ENCODE measurements at regions not wholly inside any gene's neighbourhood (a gene's known extent, or its start where the extent isn't known, plus 50 kb on each side); places are given as distances from the start of the nearest gene placed in this dataset.

DNA sequence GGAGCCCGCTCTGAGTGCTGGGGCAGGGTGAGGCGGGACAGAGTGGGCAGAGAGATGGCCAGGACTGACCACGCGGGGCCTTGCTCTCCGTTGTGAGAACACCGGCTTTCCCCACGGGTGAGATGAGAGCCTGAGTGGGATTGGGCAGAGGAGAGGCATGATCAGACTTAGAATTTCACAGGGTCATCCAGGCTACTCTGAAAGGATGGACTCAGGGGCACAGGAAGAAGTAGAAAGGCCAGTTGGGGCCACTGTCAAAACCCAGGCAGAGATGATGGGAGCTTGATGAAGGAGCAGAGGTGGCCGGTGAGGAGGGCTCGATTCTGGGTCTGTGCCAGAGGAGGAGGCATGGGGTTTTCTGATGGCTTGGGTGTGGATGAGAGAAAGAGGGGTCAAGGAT, 63.8 kb upstream of the NUP50 start:
- CTCF ChIA-PET, result interaction anchor here (0.7 to 4.6 kb wide), 7 partner anchors 83 to 405 kb away, joined by 3 to 56 read pairs (median 3); no protein-coding TSS in a partner anchor
- peaks cover 2% of the 10 kb centered on the region for H3K27me3 ChIP-seq (ENCODE audit: control insufficient read depth, insufficient read depth, low read length)
- POLR2A ChIA-PET, result interaction anchor here (0.5 kb wide), 1 partner anchor 110 kb away, joined by 4 read pairs; no protein-coding TSS in a partner anchor
- no peak for DNase-seq (ENCODE audit: low read depth)
- no peaks in the 10 kb centered on the region for H3K36me3 ChIP-seq (ENCODE audit: control insufficient read depth, insufficient read depth, low read length)
- TF ChIP-seq, protein P1, sequence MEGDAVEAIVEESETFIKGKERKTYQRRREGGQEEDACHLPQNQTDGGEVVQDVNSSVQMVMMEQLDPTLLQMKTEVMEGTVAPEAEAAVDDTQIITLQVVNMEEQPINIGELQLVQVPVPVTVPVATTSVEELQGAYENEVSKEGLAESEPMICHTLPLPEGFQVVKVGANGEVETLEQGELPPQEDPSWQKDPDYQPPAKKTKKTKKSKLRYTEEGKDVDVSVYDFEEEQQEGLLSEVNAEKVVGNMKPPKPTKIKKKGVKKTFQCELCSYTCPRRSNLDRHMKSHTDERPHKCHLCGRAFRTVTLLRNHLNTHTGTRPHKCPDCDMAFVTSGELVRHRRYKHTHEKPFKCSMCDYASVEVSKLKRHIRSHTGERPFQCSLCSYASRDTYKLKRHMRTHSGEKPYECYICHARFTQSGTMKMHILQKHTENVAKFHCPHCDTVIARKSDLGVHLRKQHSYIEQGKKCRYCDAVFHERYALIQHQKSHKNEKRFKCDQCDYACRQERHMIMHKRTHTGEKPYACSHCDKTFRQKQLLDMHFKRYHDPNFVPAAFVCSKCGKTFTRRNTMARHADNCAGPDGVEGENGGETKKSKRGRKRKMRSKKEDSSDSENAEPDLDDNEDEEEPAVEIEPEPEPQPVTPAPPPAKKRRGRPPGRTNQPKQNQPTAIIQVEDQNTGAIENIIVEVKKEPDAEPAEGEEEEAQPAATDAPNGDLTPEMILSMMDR (IDR thresholded peaks at IDR 0.05; ENCODE audit: insufficient read depth, low read depth, low read length), result no peak
- no peak overlapping the region for H3K4me3 ChIP-seq (ENCODE audit: low read depth, low read length)

DNA sequence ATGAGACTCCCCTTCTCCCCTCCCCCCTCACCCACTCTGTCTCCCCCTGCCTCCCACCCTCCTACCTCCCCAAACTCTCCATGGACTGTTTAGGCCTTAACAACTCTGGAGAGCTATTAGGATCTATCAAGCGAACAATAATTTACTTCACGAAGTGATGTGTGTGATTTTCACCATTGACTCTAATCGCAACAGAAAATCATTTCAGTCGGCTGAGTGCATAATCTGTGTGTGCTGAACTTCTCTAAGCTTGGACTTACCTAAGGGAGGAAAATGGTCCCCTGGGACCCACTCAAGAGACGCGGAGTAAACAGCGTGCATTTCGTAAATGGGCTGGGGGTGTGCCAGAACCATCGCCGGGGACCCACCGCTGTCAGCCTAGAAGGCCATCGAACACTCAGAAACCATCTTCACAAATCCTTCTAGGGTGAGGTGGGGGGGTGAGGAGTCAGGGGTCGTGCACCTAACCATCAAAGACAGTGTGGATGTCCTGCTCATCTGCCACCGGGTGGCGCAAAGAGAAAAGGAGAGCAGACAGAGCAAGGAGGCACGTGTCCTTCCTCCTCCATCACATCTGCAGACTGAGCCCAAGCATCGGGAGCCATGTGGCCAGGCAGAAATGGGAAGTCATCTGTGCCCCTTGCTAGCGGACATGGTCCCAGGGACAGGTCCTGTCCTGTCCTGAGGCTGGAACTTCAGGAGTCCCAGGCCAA, 62.1 kb upstream of the NUP50 start:
- H3K36me3 ChIP-seq (ENCODE audit: control insufficient read depth, insufficient read depth, low read length), result no peaks in the 10 kb centered on the region
- ChIA-PET POLR2A (no interaction called here), CTCF (interaction anchor here (0.6 to 4.6 kb wide), 21 partner anchors 9 to 476 kb away, joined by 3 to 56 read pairs (median 4); partner anchors contain the start of gene NUP50)
- TF ChIP-seq, protein P1 (IDR thresholded peaks at IDR 0.05; ENCODE audit: insufficient read depth, low read depth, low read length), result peak; percentile 80
- peaks cover 4% of the 10 kb centered on the region for H3K27me3 ChIP-seq (ENCODE audit: control insufficient read depth, insufficient read depth, low read length)
- no peak for DNase-seq (ENCODE audit: low read depth)
- no peak overlapping the region for H3K4me3 ChIP-seq (ENCODE audit: low read depth, low read length)

DNA sequence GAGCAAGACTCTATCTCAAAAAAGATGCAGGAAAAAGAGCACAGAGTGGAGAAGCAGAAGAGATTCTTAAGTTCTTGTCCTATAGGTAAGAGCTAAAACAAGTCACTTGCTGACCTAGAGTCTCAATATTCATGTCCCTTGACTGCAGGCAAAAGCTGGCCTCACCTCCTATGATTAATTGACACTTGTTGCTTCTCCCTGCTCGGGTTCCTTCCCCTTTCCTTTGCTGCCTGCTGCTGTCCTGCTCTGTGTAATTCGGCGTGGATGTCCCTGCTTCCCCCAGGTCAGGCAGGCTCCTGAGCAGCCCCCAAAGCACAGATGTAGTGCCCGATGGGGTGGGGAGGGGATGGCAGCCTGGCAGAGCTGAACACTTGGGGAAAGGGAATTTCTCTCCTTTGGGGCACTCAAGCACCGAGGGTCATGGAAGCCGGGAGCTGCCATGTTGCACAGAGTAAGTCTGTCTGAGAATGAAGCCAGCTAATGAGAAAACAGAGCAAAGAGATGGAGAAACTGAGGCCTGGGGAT, 60.8 kb upstream of the NUP50 start:
- TF ChIP-seq, protein P1 (IDR thresholded peaks at IDR 0.05; ENCODE audit: insufficient read depth, low read depth, low read length), result no peak
- POLR2A ChIA-PET, result no interaction called here
- DNase-seq (ENCODE audit: low read depth), result no peak

DNA sequence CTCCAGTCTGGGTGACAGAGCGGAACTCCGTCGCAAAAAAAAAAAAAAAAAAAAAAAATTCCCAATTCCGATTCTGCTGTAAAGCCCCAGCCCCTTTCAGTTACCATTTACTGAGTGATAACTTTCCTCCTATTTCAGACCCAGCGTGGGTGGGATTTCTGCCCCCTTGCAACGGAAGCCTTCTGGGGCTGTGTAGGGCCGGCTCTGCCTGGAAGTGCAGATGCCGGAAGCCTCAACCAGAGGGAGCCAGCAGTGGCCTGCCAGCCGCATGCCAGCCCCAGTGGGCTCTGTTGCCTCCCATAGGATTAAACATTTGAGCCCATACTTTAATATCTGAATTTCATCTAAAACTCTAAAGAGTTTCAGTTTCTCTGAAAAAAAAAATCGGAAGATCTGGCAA, 60.0 kb upstream of the NUP50 start:
- H3K4me3 ChIP-seq (ENCODE audit: low read depth, low read length), result no peak overlapping the region
- H3K27me3 ChIP-seq (ENCODE audit: control insufficient read depth, insufficient read depth, low read length), result peaks cover 4% of the 10 kb centered on the region
- TF ChIP-seq, protein P1 (IDR thresholded peaks at IDR 0.05; ENCODE audit: insufficient read depth, low read depth, low read length), result peak; percentile 15; the same call in 1 of the 2 replicates
- ChIA-PET POLR2A (no interaction called here), CTCF (interaction anchor here (0.7 to 4.6 kb wide), 5 partner anchors 8 to 338 kb away, joined by 3 to 56 read pairs (median 3); partner anchors contain the start of gene NUP50)
- no peak for DNase-seq (ENCODE audit: low read depth)
- no peaks in the 10 kb centered on the region for H3K36me3 ChIP-seq (ENCODE audit: control insufficient read depth, insufficient read depth, low read length)

More for the DNA sequence above, 60.8 kb upstream of the NUP50 start:
- H3K36me3 ChIP-seq (ENCODE audit: control insufficient read depth, insufficient read depth, low read length), result no peaks in the 10 kb centered on the region
- CTCF ChIA-PET, result interaction anchor here (0.5 to 4.6 kb wide), 10 partner anchors 56 to 339 kb away, joined by 3 to 56 read pairs (median 4); partner anchors contain the start of gene NUP50
- peaks cover 4% of the 10 kb centered on the region for H3K27me3 ChIP-seq (ENCODE audit: control insufficient read depth, insufficient read depth, low read length)
- no peak overlapping the region for H3K4me3 ChIP-seq (ENCODE audit: low read depth, low read length)

DNA sequence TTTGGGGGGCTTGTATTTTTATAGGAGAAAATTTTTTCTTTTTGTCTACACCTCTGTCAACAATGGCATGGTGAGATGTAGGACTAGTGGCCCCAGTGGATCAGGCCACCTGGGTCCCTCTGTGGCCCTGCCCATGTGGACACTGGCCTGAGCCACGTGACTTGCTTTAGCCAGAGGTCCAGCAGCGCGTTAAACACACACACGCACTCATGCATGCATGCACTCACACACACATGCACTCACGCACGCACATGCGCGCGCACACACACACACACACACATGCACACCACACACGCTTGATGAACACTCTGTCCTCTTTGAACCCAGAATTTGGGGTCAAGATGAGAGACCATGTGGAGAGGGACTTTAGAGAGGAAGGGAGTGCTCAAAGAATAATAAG, 59.4 kb upstream of the NUP50 start:
- CTCF ChIA-PET, result interaction anchor here (0.7 to 4.0 kb wide), 3 partner anchors 8 to 163 kb away, joined by 3 to 18 read pairs (median 3); partner anchors contain the start of gene NUP50
- TF ChIP-seq, protein P1 (IDR thresholded peaks at IDR 0.05; ENCODE audit: insufficient read depth, low read depth, low read length), result no peak
- Histone ChIP-seq H3K27me3 (ENCODE audit: control insufficient read depth, insufficient read depth, low read length) (peaks cover 4% of the 10 kb centered on the region), H3K4me3 (ENCODE audit: low read depth, low read length) (no peak overlapping the region), H3K36me3 (ENCODE audit: control insufficient read depth, insufficient read depth, low read length) (no peaks in the 10 kb centered on the region)
- DNase-seq (ENCODE audit: low read depth), result no peak
- POLR2A ChIA-PET, result no interaction called here

Measured in BJ (cell line).